GM21619 (cell line): ENCODE measurements at regions not wholly inside any gene's neighbourhood (a gene's known extent, or its start where the extent isn't known, plus 50 kb on each side); places are given as distances from the start of the nearest gene placed in this dataset.
"Not testable (repeated sequence)": the region's sequence is repeated elsewhere in the genome, so short reads cannot be mapped to it uniquely, and the experiment has no call there.

ENCODE experiments used
- ATAC-seq: cut with Tn5 transposase; IDR thresholded peaks from one replicate; pipeline ENCODE4 v1.9.1; 2021; ENCODE audit not compliant: unreplicated experiment

DNA sequence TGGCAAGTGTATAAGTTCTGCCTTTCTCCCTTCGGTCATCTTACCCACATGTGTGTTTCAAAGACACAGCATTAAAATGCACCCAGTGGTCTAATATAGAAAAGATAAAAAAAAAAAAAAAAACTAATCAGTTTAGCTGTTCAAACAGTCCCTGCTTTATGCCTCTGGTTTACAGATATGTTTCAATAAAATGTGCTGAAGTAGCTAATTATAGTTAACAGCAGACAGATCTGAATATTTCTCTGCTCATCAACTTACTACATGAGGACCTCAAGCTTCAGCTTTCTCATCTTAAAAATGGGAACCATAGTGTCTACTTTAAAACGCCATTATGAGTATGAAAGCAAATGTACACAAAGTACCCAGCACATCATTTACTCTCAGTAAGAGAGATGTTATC, 280.6 kb upstream of the DEFB112 start:
- ATAC-seq, result no peak

DNA sequence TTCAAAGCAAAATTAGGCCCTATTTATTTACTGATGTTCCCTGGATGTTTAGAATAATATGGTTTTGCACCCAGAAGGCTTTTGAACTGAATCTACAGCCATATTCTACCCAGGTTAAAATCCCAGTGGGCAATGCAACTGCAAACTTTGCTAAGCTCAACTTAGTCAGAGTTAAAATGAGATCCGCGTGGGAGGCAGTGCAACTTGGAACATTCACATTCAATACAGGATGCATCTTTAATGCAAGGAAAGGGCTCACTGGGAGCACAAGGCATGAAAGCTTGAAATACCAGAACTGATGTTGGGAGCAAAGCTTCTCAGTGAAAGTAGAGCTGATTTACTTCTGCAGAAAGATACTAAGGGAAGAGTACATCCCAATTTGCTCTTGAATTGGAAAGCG, 281.2 kb upstream of the DEFB112 start:
- ATAC-seq, result no peak

- no peak for ATAC-seq
Observed at GRCh38 chr6:50333696-50334095, 284.0 kb upstream of the DEFB112 start.

DNA sequence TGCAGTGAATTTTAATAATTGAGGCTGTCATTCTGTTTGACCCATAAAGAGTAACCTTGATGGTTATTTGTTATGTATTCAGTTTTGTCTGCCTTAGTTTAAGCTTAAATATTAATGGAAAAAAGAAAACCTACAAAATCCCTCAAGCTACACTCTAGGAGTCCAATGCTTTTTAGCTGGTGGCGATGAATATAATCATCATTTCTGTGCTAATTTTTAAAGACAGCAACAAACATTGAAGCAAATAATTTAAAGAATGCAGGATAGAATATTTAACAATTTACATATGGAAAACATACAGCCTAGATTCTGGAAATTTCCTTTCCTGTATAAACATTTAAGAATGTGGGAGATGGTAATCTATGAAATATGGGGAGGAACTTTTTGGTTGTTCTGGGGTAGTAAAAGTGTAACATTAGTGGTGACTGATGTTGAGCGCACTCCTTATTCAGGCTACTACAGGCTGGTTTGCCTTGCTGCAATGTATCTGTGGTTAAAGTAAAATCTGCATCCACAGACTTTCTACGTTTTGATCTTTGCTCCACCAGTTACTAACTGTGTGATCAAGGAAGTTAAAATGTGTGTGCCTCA, 287.9 kb upstream of the DEFB112 start:
- no peak for ATAC-seq

DNA sequence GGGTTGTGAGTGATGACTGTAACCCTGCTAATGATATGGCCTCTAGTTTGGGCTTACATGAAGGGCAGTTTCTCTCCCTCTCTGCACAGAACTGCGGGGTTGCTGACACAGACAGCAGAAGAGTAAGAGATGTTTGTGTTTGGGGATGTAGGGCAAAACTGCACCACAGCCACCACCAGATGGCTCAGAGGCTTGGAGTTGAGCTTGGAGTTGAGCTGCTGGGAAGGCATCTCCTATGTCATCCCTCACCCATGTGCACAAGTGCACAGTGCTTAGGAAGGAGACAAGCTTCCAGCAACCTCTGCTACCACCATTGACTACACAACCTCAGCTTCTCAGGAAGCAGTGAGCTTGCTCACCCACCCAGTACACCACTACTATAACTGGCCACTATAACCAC, 303.9 kb upstream of the DEFB112 start:
- no peak for ATAC-seq

DNA sequence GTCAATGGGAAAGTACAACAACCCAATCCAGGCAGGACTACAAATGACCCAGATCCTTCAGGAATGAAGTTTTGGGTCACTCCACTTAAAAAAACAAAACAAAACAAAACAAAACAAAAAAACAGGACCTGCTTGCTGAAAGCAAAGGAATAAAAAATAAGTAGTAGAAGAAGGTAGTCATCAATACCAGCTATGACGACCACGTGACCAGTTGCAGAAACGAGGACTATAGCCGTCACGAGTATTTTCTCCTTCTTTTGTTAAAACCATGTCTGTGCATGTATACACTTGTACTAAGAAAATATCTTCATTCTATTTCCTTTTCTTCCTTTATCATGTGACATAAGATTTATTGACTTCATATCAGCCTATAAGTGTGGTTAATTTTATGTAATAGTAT, 308.4 kb upstream of the DEFB112 start:
- ATAC-seq, result no peak

GRCh38 chr6:50361641-50362331, 312.1 kb upstream of the DEFB112 start:
- no peak for ATAC-seq

- ATAC-seq, result no peak
Observed at GRCh38 chr6:50362706-50363105, 313.0 kb upstream of the DEFB112 start.

GRCh38 chr6:50369996-50370395, 320.3 kb upstream of the DEFB112 start:
- no peak for ATAC-seq

GRCh38 chr6:50380406-50381098, 330.8 kb upstream of the DEFB112 start:
- ATAC-seq, result no peak

- ATAC-seq, result no peak
Observed at GRCh38 chr6:50381099-50381415, 331.3 kb upstream of the DEFB112 start.

DNA sequence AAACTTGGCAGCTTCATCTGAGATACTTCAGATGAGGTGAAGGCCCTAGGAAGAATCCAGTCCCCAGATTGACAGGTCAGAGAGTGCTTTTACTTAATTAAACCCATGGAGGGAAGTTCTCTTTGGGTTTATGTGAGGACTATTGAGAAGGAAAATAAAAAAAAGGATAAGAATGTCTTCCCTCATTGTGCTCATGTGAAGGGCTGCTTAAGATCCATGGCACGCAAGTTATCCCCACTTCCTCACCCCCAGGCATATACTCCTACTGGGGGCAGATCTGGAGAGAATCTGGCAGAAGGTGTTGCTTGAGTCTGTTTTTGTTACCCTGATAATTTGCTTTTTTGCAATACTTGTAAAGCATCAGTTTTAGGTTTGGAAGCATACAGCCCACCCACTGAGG, 322.9 kb upstream of the TFAP2D start:
- no peak for ATAC-seq

DNA sequence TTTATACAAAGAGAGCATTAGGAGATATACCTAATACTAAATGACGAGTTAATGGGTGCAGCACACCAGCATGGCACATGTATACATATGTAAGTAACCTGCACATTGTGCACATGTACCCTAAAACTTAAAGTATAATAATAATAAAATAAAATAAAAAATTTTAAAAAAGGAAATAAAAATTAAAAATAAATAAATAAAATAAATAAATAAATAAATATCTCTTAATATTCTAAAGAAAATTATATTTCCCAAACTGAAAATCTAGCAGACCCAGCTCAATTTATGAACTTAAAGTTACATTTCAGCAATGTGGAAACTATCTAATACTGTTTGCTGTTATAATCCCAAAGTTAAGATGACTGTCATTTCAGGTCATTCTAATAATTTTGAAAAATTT, 319.2 kb upstream of the TFAP2D start:
- ATAC-seq, result not testable (repeated sequence)

DNA sequence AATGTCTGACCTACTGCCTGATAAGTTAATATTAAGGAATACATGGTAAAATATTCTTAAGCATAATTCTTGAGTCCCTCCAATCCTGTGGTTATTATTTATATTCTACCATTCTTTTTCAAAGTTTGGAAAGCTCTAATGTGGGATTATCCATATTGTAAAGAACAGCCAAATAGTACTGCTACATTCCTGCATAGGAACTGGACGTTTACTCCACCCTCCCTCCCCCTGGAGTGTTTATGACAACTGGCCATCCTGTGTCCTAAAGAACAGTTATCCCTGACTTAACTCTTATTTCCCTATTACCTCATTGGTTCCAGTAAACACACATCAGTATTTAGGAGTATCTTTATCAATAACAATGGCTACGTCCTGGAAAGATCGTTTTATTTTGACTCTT, 308.7 kb upstream of the TFAP2D start:
- no peak for ATAC-seq

GRCh38 chr6:50410579-50410978, 302.7 kb upstream of the TFAP2D start:
- no peak for ATAC-seq

DNA sequence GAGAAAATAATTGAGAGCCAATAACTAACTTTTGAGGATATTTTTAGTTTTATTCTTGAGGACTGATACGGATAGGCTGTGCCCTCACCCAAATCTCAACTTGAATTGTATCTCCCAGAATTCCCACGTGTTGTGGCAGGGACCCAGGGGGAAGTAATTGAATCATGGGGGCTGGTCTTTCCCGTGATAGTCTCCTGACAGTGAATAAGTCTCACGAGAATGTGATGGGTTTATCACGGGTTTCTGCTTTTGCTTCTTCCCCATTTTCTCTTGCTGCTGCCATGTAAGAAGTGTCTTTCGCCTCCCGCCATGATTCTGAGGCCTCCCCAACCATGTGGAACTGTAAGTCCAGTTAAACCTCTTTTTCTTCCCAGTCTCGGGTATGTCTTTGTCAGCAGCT, 292.3 kb upstream of the TFAP2D start:
- not testable (repeated sequence) for ATAC-seq

DNA sequence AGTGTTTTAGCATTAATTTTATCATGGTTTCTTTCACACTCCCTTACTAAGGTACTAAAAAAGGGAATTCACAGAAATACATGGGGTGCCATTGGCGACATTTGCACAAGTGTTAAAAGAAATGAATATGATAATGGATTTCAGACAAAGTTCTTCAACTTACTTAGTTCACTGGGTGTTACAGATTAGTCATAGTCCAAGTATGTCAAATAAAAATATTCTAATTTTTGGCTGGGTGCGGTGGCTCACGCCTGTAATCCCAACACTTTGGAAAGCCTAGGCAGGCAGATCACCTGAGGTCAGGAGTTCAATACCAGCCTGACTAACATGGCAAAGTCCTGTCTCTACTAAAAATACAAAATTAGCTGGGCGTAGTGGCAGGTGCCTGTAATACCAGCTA, 286.1 kb upstream of the TFAP2D start:
- no peak for ATAC-seq

GRCh38 chr6:50437901-50438300, 275.4 kb upstream of the TFAP2D start:
- no peak for ATAC-seq

- ATAC-seq, result no peak
Observed at GRCh38 chr6:50442531-50443040, 270.7 kb upstream of the TFAP2D start.

DNA sequence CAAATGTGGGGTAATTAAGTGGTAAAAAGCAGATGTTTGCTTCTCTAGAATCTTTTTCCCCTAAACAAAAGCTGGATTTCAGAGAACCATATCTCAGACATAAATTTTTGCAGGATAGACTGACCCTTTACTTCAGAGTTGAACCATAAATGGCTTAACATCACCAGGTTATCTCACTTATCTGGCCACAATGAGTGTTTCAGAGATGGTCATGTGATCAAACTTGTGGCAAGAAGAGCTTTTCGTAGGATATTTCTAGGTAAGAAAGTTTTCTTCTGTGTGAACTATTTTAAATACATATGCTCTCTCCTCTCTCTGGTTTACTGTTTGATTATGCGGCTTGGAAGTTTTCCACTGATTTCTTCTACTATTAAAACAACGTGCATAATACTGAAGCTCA, 270.2 kb upstream of the TFAP2D start:
- no peak for ATAC-seq

GRCh38 chr6:50449128-50449527, 264.2 kb upstream of the TFAP2D start:
- ATAC-seq, result no peak

DNA sequence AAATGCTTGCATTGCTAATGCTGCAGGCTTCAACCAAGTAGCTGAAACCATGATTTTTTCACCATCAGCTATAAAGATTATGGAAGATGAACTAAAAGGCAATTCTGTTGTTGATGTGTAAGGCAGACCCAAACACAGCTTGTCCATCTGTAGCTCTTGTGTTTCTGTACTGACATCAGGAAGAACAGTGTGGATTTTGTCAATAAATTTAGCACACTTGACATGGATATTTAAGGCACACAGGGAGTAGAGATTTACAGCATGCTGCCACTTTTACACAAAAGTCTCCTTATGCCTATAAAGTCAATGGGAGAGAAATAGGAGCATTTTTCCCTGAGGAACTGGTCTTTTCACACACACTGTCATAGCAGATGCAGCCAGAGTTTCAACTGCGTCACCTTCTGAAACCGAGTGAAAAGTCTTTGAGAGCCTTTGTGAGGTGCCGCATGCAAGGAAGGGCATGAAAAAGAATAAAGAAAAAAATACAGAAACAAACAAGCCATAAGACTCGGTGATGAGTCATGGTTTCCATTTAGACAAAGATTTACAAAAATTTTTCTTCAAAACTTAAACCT, 261.4 kb upstream of the TFAP2D start:
- ATAC-seq, result no peak
